ENCODE measurements at regions not wholly inside any gene's neighbourhood (a gene's known extent, or its start where the extent isn't known, plus 50 kb on each side); places are given as distances from the start of the nearest gene placed in this dataset.

DNA sequence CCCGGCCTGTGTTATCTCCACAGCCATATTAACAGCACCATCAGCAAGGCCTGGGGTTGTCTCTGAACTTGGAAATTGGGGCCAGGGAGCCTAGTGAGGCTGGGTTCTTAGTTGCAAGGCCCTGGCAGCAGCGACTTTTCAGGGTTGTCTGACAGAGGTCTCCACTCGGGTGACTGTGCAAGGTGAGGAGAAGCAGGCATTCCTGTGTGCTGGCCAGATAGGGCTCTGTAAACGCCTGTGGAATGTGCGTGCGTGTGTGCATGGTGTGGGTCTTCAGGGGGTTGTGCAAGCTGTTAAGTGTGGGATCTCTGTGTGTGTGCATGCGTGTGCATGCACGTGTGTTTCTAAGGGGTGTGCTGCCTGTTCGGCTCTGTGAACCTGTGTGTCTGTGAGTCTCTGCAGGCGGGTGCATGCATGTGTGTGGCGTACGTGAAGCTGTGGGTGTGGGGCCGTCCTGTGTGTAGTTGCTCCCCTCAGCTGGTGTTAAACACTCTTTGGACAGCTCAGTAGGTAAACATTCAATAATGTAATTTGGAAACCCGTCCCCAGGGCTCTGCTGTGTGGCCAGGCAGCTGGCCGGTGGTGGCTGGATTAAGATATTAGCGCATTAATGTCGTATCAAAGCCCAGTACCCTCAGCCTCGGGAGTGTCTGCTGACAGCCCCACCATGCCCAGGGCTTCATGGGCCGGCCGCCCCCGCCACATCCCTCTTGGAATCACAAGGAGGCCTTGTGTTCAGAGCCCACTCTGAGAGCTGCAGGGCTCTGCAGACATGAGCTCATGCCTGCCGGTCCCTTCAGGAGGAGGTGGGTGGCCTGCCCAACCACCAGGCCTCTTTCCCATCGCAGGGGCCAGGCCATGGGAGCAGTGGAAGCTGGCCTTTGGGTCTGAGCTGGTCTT is 189.9 kb downstream of the FOXD2 start:
- no peak for DNase-seq (ENCODE audit: low read depth, low spot score)

DNA sequence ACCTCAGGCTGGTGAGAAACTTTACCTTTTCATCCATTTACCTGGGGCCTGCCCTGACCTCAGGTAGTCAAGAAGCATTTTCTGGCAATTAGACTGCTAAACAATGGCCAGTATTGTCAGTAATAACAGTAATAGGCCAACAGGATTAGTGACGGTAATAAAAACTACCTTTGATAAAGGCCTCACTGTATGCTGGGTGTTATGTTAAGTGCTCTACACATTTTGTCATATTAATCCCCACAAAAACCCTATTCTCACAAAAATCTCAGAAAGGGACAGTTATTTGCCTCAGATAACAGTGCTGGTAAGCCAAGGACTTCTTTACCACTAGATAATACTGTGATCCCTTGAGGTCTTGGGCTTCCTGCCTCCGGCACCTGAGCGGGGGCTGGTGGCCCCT is 191.4 kb downstream of the FOXD2 start:
- DNase-seq (ENCODE audit: low read depth, low spot score), result no peak

DNA sequence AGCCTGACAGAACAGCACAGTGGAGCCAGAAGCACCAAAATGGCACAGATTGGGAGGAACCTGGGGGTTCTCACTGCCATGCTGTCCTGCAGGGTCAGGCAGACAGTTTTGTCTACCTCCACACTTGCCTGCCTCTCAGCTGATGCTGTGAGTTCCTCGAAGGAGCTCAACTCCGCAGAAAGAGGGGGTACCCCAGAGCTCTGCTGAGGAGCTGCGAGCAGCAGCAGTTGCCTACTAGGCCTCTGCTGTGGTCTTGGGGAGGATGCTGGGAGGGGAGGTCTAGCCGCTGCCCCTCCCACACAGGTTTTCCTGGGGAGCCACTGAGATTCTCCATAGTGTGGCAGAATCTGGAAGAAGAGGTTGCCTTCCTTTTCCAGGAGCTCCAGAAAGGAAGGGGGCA is 192.5 kb downstream of the FOXD2 start:
- DNase-seq (ENCODE audit: low read depth, low spot score), result no peak

DNA sequence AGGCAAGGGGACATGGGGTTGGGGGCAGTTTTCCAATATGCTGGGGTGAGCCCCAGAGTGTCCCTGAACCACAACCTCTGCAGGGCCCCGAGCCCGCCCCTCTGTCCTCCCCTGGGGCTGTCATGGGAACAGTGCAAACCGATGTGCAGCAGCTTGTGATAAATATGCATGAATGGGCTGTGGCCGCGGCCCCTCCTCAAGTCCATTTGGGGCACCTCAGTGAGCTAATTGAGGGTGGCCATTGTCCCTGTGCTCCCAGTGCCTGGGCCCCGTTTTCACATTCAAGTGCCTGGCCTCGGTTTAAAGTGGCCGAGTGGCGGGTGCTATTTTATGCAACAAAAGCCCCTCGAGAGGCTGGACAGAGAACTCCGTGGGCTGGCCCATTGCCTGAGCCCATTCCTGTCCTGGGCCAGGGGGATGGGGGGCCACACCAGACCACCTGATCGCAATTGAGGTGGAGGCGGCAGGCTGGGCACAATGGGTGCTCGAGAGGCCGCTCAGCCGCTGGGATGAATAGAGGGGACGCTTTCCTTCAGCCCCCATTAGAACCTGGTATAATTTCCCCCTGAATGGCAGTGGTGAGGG is 193.7 kb downstream of the FOXD2 start:
- no peak for DNase-seq (ENCODE audit: low read depth, low spot score)

DNA sequence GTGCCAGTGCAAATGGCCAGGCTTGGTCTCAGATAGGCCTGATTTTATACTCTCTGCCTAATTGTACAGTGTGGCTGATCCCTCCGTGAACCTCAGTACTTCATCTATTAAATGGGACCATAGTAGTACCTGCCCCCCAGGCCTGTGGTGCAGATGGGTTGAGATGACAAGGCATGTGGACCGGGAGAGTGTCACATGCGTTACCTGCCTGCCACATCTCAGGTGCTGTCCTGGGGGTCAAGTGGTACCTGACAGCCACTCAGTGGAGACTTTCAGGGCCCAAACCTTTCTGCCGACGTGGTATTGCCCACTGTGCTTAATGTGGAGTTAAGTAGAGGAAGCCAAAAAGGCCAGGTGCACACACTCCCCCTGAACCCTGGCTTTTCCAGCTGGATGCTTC is 197.3 kb downstream of the FOXD2 start:
- DNase-seq (ENCODE audit: low read depth, low spot score), result no peak

DNA sequence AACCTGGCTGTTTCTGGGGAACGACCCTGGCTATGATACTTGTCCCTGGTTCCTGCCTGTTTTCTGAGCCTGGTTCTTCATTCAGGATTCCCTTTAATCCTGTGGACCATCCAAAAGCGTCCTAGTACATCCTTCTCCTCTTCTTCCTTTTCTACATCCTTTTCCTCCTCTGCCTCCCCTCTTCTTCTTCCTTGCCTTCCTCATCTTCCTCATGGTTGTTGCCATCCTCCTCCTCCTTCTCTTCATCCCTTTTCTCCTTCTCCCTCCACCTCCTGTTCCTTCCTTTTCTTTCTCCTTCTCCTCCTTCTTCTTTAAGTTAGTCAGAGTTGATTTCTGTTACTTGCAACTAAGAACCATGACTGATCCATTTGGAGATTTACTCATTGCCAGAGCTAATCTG is 197.8 kb downstream of the FOXD2 start:
- no peak for DNase-seq (ENCODE audit: low read depth, low spot score)

DNA sequence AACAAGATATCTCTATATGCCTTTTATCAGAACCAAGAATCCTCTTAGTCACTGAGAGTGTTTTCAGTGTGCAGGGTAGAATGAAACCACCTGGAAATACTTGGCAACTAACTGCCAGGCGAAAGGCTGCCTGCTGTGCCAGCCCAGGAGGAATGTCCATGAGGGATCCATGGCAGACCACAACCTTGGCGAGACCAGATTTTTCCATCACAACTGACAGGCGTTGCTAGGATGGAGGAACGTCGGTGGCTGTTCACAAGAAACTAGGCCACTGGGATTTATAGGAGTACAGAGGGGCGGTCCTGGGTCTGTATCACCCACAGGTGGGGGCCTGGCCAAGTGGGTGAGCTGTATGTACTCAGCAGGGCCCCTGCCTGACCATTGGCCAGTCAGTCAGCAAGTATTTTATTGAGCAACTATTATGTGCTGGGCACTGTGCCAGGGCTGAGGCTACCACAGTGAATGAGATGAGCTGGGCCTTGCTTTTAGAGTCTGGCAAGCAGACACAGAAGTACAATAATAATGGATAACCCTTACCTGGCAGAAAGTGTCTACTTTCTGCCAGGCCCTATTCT is 199.4 kb downstream of the FOXD2 start:
- no peak for DNase-seq (ENCODE audit: low read depth, low spot score)

DNA sequence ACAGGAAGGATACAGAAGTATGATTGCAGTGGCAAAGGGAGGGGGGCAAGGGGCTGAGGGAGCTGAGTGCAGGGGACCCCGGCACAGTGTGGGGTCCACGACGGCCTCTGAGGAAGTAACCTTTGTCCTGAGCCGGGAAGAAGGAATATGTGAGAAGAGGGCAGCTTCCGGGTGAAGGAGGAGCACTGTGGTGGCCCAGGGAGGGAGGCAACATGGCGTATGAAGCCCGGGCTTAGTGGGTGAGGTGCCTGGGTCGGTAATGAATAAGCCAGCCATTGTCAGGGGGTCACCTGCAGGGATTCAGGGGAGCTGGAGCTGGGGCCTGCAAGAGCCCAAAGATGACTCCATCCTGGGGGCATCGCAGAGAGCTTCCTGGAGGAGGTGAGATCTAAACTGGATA is 200.4 kb downstream of the FOXD2 start:
- DNase-seq (ENCODE audit: low read depth, low spot score), result no peak

DNA sequence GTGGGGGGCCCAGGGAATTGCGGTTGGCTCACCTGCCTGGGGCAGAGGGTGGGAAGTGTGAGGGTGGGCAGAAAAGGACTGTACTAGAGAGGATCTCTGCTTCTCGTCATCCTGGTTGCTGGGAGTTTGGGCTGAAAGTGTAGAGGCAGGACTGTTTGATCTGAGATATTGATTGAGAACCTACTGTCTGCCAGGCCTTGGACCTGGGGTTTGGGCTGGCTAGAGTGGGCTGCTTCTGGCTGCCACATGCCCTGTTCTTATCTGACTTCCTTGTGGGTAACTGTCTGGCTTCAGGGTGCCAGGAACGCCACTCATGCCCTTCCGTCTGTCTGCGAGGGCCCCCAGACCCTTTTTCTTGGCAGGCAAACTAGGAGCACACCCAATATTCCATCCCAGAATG is 200.9 kb downstream of the FOXD2 start:
- DNase-seq (ENCODE audit: low read depth, low spot score), result no peak

DNA sequence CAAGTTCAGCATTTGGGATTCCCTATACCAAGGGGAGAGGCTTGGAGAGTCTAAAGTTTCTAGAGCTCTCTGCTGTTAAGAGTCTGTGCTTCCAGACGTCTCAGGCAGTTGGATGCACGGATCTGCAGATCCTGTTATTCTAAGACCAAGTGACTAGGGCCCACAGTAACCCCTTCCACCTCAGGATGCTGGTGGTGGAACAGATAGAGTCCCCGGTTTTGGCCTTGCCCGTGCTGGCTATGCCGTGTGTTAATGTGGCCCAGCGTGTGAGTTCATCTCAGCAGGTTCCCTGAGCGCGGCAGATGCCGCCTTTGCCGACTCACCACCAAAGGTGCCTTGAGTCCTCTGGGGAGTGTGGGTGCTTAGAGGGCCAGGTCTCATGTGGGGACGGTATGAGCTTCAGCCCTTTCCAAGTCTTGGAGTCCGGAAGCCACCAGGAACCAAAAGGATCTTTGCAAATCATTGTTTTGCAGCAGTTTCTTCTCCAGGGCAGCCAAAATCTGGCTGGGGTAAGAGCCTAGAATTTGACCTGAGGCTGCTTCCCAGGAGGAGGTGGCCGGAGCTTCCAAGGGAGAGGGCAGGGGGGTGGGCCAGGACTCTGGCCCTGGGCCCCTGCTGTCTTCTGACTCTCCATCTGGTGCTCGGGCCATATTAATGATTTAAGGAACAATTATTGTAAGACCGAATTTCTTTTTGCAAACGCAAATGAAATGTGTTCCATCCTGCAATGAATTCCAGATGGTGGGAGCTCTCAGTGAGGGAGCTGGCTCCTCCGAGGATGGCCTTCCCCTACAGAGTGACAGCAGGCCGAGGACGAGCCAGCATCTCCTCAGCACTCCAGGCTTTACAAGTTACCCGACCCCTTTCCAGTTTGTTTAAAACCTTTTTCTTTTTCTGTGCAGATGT is 205.7 kb downstream of the FOXD2 start:
- DNase-seq (ENCODE audit: low read depth, low spot score), result no peak

DNA sequence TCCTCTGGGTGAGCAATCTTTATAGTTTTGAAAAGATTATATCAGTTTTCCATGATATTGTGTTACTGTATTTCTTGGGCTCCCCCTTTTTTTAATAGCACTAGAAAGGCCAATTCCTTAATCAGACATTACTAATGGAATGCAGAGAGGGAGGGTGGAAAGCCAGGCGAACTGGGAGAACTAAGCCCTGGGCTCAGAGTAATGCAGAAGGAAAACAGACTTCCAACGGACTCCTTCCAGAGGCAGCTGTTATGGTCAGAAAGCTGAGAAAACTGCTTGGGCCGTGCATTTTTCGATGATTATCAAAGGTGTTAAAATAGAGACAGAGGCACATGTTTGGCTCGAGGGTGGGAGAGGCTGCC is 206.3 kb downstream of the FOXD2 start:
- no peak for DNase-seq (ENCODE audit: low read depth, low spot score)

DNA sequence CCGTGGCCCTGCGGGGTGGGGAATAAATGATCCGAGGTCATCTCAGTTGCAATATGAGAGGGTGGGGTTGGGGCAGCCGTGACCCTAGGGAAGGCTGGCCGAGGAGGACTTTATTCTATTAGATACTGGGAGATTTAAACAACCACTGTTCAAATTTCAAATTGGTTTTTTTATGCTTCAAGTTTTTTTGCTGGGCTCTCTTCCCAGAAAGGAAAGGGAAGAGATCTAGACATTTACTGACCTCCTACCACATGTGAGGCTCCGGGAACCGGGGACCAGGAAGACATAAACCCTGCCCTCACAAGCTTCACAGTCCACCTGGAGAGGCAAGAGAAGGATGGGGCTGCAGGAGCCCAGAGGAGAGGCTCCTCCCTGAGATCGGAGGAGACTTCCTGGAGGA is 207.3 kb downstream of the FOXD2 start:
- no peak for DNase-seq (ENCODE audit: low read depth, low spot score)

DNA sequence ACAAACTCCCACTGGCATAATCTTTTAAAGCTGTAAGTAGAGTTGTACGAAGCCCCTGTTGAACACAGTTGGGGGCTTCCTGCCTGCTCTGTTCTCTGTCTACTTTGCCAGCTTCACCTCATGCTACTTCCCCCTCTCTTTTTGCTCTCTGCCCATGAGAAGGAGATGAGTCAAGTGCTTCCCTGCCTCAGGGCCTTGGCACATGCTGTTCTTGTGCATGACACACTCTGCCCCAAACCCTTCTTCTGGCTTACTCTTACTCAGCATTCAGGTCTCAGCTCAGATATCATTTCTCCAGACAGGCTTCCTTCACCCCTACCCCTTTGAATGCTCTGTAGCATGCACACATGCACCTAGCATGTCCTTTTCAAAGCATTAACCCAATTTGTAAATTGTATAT is 208.8 kb downstream of the FOXD2 start:
- DNase-seq (ENCODE audit: low read depth, low spot score), result no peak

DNA sequence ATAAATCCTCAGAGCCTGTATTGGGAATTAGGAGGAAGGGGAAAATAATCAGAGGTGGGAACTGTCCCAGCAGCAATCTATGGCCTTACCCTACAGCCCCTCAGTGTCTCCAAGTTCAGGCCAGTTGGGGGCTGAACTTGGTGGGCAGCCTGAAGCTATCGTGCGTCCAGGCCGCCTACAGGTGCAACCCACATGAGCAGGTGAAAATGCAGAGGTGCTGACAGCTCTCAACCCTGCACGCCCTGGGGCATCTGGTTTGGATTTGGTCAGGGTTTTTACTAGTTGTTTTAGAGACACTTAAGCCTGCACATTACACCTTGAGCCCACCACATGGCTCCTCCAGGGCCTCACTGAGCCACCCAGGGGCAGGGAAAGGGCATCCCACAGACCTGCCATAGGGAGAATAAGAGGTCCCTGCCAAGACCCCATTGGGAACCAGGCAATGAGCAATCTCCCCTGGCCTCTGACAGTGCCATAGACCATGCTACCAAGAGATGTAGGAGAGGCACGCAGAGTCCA is 209.5 kb downstream of the FOXD2 start:
- DNase-seq (ENCODE audit: low read depth, low spot score), result no peak

DNA sequence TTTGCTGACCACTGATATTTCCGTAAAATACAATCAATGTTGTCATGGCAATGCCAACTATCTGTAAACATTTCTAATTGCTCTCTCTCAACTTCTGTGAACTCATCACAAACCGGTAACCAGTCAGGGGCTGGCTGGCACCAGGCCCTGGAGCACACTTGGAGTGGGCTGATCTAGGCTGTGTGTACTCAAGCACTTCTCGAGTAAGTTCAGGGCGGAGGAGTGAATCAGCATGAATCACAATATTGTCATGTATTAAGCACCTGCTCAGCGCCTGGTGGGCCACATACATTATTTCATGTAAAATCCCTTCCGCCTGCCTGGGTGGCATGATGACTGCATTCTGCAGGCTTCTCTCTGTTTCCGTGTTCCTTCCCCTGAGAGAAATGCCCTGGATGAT is 212.4 kb downstream of the FOXD2 start:
- DNase-seq (ENCODE audit: low read depth, low spot score), result no peak

DNA sequence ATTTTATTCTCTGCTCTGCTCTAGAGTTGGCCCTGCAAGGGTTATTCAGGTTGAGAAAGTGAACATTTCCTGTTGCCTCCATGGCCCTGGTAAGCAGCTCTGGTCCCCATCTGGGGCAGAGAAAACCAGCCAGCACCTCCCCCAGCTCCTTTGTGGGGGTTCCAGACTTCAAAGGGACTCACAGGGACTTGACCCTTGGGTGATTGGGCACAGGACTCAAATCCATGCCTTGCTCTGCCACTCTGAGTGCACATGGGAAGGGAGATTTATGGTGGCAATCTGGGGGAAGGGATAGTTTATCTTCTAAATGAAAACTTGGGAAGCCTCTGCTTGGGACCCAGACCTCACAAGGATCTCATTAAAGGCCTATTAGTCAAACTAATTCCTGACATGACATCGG is 212.8 kb downstream of the FOXD2 start:
- no peak for DNase-seq (ENCODE audit: low read depth, low spot score)

DNA sequence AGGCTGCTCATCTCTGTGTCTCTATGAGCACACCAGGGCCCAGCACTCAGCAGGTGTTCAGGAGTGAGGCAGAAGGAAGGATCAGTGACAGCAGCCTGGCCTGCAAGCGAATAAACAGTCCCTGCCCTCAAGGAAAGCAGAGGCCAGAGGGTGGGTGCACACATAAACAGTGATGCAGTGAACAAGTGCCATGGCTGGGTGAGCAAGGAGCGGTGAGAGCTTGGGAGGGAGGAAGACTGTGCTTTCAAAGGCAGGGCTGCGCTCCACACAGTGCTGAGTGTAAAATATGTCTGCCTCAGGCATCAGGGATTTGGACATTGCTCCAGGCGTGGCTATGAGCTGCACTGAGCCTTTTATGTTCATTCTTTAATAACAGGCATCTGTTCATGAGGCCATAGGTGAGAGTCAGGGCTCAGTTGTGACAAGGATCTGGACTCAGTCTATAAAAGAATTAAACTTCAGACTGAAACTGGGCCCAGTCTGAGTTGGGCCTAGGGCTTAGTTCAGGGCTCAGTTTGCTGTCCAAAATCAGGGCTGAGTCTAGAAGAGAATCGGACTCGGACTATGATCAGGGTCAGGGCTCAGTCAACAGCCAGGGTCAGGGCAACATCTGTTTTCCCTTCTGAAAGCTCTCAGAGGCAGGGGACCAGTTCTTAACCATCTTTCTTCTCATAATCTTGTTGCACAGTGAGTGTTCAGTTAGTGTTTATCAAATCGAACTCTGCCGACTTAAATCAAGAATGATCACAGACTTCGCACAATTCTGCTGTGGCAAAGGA is 213.7 kb downstream of the FOXD2 start:
- no peak for DNase-seq (ENCODE audit: low read depth, low spot score)

DNA sequence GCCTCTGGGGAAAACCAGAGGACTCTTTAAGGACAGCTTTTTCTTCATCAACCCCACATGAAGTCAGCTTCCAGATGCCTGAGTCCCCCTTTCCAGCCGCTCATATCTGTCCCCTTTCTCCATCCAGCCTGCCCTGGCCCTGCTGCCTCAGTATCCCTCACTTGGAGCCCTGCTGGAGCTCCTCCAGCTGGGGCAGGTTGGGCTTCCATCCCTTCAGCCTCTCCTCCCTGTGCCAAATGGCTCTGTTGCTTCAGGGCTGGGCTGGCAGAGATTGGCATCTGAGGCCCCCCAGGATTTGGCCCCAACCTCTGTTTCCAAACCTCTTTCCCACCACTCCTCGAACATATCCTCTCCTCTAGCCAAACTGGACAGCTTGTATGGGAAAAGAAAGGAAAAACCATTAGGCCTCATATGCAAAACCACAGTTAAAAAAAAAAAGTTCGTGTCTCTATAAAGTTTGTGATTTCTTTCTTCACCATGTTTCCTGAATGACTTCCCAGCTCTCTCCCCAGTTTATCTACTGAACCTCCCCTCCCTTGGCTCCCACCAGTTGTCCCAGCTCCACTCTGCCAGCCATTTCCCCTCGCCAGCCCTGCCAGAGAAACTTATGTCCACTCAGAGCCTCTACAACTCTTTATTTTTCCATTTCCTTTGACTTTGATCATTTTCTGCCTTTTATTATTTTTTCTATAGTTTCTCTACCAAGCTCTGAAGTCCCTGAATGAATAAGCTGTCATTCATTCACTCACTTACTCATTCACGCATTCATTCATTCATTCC is 217.9 kb downstream of the FOXD2 start:
- no peak for DNase-seq (ENCODE audit: low read depth, low spot score)

DNA sequence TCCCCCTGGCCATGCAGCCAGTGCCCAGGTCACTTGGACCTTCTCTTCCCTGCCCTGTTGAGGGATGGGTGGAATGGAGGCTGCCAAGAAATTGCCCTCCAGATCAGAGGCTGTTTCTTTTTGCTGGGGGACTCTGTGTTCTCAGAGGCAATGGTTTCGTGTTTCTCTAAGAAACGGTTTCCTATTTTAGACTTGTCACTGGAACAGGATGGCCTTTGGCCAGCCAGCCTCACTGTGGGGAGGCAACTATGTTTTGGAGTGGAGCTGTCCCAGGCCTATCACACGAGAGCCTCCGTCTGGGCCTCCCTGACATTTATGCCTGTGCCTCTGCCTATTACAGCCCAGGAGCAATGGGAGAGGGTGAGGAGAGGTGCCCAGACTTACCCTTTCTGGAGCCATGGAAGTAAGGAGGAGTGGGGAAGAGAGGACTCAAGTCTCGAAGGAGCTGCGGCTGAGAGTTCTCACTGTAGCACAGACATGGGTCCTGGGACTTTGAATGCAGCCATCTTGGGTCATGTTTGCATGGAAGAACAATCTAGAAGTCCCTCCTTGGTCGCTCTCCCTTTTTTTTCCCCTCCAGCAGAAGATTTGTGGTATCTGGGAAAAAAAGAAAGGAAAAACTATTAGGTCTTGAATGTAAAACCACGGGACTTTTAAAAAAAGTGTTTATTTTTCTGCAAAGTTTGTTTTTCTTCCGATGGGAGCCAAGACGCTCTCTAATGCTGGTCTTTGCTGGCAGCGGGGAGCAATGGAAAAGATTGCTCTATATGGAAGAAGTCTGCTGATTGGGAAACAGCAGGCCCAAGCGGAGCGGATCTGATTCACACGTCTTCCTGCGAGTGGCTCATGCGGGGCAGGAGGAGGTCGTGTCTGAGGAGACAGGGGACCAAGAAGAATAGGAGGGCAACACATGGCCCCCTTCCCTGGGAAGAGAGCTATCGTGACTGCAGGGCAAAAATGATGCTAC is 219.2 kb downstream of the FOXD2 start:
- no peak for DNase-seq (ENCODE audit: low read depth, low spot score)
